ENCODE measurements at regions not wholly inside any gene's neighbourhood (a gene's known extent, or its start where the extent isn't known, plus 50 kb on each side); places are given as distances from the start of the nearest gene placed in this dataset.

GRCh38 chr21:27110956-27111355 is 144.1 kb upstream of the ADAMTS5 start:
- no peak for DNase-seq

- DNase-seq = no peak
These were observed 141.8 kb upstream of the ADAMTS5 start for GRCh38 chr21:27108701-27109100.

GRCh38 chr21:27108228-27108627 is 141.3 kb upstream of the ADAMTS5 start:
- no peak for DNase-seq

- no peak for DNase-seq
These were observed 138.1 kb upstream of the ADAMTS5 start for GRCh38 chr21:27104846-27105431.

- DNase-seq = no peak
These were observed 136.9 kb upstream of the ADAMTS5 start for GRCh38 chr21:27103768-27104167.

GRCh38 chr21:27101523-27101922 is 134.6 kb upstream of the ADAMTS5 start:
- no peak for DNase-seq

- no peak for DNase-seq
These were observed 127.5 kb upstream of the ADAMTS5 start for GRCh38 chr21:27094184-27094948.

- DNase-seq = no peak
These were observed 119.7 kb upstream of the ADAMTS5 start for GRCh38 chr21:27086630-27087029.

- DNase-seq = no peak
These were observed 119.3 kb upstream of the ADAMTS5 start for GRCh38 chr21:27086186-27086585.

GRCh38 chr21:27085387-27085786 is 118.5 kb upstream of the ADAMTS5 start:
- no peak for DNase-seq

GRCh38 chr21:27083144-27083543 is 116.3 kb upstream of the ADAMTS5 start:
- DNase-seq = no peak

GRCh38 chr21:27082431-27083010 is 115.6 kb upstream of the ADAMTS5 start:
- DNase-seq = no peak

GRCh38 chr21:27079636-27080240 is 112.8 kb upstream of the ADAMTS5 start:
- no peak for DNase-seq

GRCh38 chr21:27078915-27079314 is 112.0 kb upstream of the ADAMTS5 start:
- DNase-seq = no peak

- DNase-seq = no peak
These were observed 110.6 kb upstream of the ADAMTS5 start for GRCh38 chr21:27077501-27077900.

GRCh38 chr21:27076025-27076424 is 109.1 kb upstream of the ADAMTS5 start:
- DNase-seq = no peak

GRCh38 chr21:27070861-27071670 is 104.2 kb upstream of the ADAMTS5 start:
- DNase-seq = no peak

- no peak for DNase-seq
These were observed 101.9 kb upstream of the ADAMTS5 start for GRCh38 chr21:27068811-27069210.

- DNase-seq = no peak
These were observed 100.3 kb upstream of the ADAMTS5 start for GRCh38 chr21:27067226-27067625.

GRCh38 chr21:27062443-27062842 is 95.6 kb upstream of the ADAMTS5 start:
- no peak for DNase-seq

GRCh38 chr21:27061770-27062169 is 94.9 kb upstream of the ADAMTS5 start:
- no peak for DNase-seq

GRCh38 chr21:27060190-27060589 is 93.3 kb upstream of the ADAMTS5 start:
- DNase-seq = no peak

Measured in stimulated activated CD4-positive, alpha-beta T cell treated with anti-CD3 and anti-CD28 coated beads, Interleukin-4, amount 100 ng/mL, for 24 hours (primary cell).